ENCODE measurements at regions not wholly inside any gene's neighbourhood (a gene's known extent, or its start where the extent isn't known, plus 50 kb on each side); places are given as distances from the start of the nearest gene placed in this dataset.

GRCh38 chr17:33671491-33671890 is 378.4 kb upstream of the ASIC2 start:
- Histone ChIP-seq H3K27me3 (no peaks in the 10 kb centered on the region), H3K36me3 (no peaks in the 10 kb centered on the region), H3K4me1 (no peaks in the 10 kb centered on the region), H3K4me3 (no peak overlapping the region), H3K27ac (no peak overlapping the region), H3K9me3 (no peaks in the 10 kb centered on the region)
- peak in 1 of 3 donors; percentile 54 for DNase-seq
- TF ChIP-seq POLR2A (IDR thresholded peaks at IDR 0.05) (no peak), CTCF (IDR thresholded peaks at IDR 0.05) (no peak)

- Histone ChIP-seq H3K36me3 (no peaks in the 10 kb centered on the region), H3K4me1 (no peaks in the 10 kb centered on the region), H3K9me3 (no peaks in the 10 kb centered on the region), H3K27ac (no peak overlapping the region), H3K4me3 (no peak overlapping the region), H3K27me3 (no peaks in the 10 kb centered on the region)
- TF ChIP-seq CTCF (IDR thresholded peaks at IDR 0.05) (peak in 4 of 6 experiments; percentile 42 to 73 (median 64)), POLR2A (IDR thresholded peaks at IDR 0.05) (no peak)
- peak in 2 of 3 donors; percentile 56 to 63 for DNase-seq
Observed at GRCh38 chr17:33674685-33675084, 381.6 kb upstream of the ASIC2 start.

- Histone ChIP-seq H3K9me3 (no peaks in the 10 kb centered on the region), H3K27me3 (no peaks in the 10 kb centered on the region), H3K27ac (no peak overlapping the region), H3K4me1 (no peaks in the 10 kb centered on the region), H3K36me3 (no peaks in the 10 kb centered on the region), H3K4me3 (no peak overlapping the region)
- TF ChIP-seq CTCF (IDR thresholded peaks at IDR 0.05) (no peak), POLR2A (IDR thresholded peaks at IDR 0.05) (no peak)
- DNase-seq: no peak
Observed at GRCh38 chr17:33676444-33676843, 383.3 kb upstream of the ASIC2 start.

GRCh38 chr17:33679595-33679994 is 386.5 kb upstream of the ASIC2 start:
- Histone ChIP-seq H3K36me3 (no peaks in the 10 kb centered on the region), H3K9me3 (no peaks in the 10 kb centered on the region), H3K4me3 (no peak overlapping the region), H3K4me1 (no peaks in the 10 kb centered on the region), H3K27me3 (no peaks in the 10 kb centered on the region), H3K27ac (no peak overlapping the region)
- DNase-seq: no peak
- no peak for TF ChIP-seq CTCF (IDR thresholded peaks at IDR 0.05)
- no peak for TF ChIP-seq POLR2A (IDR thresholded peaks at IDR 0.05)

- no peaks in the 10 kb centered on the region for H3K36me3 ChIP-seq
- TF ChIP-seq CTCF (IDR thresholded peaks at IDR 0.05) (no peak), POLR2A (IDR thresholded peaks at IDR 0.05) (no peak)
- no peak overlapping the region for H3K27ac ChIP-seq
- no peaks in the 10 kb centered on the region for H3K27me3 ChIP-seq
- DNase-seq: no peak
- no peak overlapping the region for H3K4me3 ChIP-seq
- no peaks in the 10 kb centered on the region for H3K9me3 ChIP-seq
- H3K4me1 ChIP-seq: no peaks in the 10 kb centered on the region
Observed at GRCh38 chr17:33680472-33680871, 387.4 kb upstream of the ASIC2 start.

- no peak for TF ChIP-seq POLR2A (IDR thresholded peaks at IDR 0.05)
- H3K9me3 ChIP-seq: no peaks in the 10 kb centered on the region
- no peak for DNase-seq
- H3K4me3 ChIP-seq: no peak overlapping the region
- H3K27ac ChIP-seq: no peak overlapping the region
- no peaks in the 10 kb centered on the region for H3K36me3 ChIP-seq
- H3K27me3 ChIP-seq: no peaks in the 10 kb centered on the region
- H3K4me1 ChIP-seq: no peaks in the 10 kb centered on the region
Observed at GRCh38 chr17:33682599-33682998, 389.5 kb upstream of the ASIC2 start.

Measured in Peyer's patch (tissue), 4 donors.